Loucy (cell line): ENCODE measurements at regions not wholly inside any gene's neighbourhood (a gene's known extent, or its start where the extent isn't known, plus 50 kb on each side); places are given as distances from the start of the nearest gene placed in this dataset.
A peak's percentile ranks its signal among the peaks of the same experiment; 100 is the strongest.

Experiments used
- H2AFZ ChIP-seq: fragments of 200-600 bp; sonication (generic); 2 replicates; pipeline ENCODE4 v1.6.0; 2016; ENCODE audit warnings: antibody characterized with exemption, mild to moderate bottlenecking, low read length, moderate library complexity
- H3F3A ChIP-seq: fragments of 200-600 bp; 2 replicates; pipeline ENCODE4 v1.6.0; 2016; ENCODE audit warnings: antibody characterized with exemption, low read depth, mild to moderate bottlenecking
- H3K27me3 ChIP-seq: fragments of 200-600 bp; sonication (generic); 2 replicates; pipeline ENCODE4 v1.6.1; 2014; ENCODE audit warnings: low read length, mild to moderate bottlenecking; ENCODE audit not compliant: insufficient read depth, poor library complexity, severe bottlenecking
- H3K36me3 ChIP-seq: fragments of 200-600 bp; sonication (generic); 2 replicates; pipeline ENCODE4 v1.6.1; 2016; ENCODE audit warnings: low read length; ENCODE audit not compliant: insufficient read depth
- H3K4me1 ChIP-seq: fragments of 200-600 bp; sonication (generic); 2 replicates; pipeline ENCODE4 v1.5.1; 2014; ENCODE audit warnings: low read length, mild to moderate bottlenecking; ENCODE audit not compliant: insufficient read depth, poor library complexity, severe bottlenecking
- H3K4me2 ChIP-seq: fragments of 200-600 bp; sonication (generic); 2 replicates; pipeline ENCODE4 v1.6.0; 2014; ENCODE audit warnings: antibody characterized with exemption, low read length, low read depth, mild to moderate bottlenecking; ENCODE audit not compliant: poor library complexity, severe bottlenecking
- H3K4me3 ChIP-seq: fragments of 200-600 bp; sonication (generic); 2 replicates; pipeline ENCODE4 v1.5.1; 2014; ENCODE audit warnings: low read length, mild to moderate bottlenecking, mixed read lengths; ENCODE audit not compliant: poor library complexity, severe bottlenecking
- H3K79me2 ChIP-seq: fragments of 200-600 bp; sonication (generic); 2 replicates; pipeline ENCODE4 v1.6.1; 2014; ENCODE audit warnings: low read length; ENCODE audit not compliant: insufficient read depth
- H3K9ac ChIP-seq: fragments of 200-600 bp; sonication (generic); 2 replicates; pipeline ENCODE4 v1.6.0; 2014; ENCODE audit warnings: mild to moderate bottlenecking, low read depth, low read length, moderate library complexity; ENCODE audit not compliant: poor library complexity, severe bottlenecking
- H3K9me2 ChIP-seq: fragments of 200-600 bp; sonication (generic); replicated peaks from 2 replicates; pipeline ENCODE4 v1.6.1; 2016; ENCODE audit warnings: low read depth, low read length, mixed read lengths
- H3K9me3 ChIP-seq: fragments of 200-600 bp; sonication (generic); 2 replicates; pipeline ENCODE4 v1.6.1; 2014; ENCODE audit warnings: mild to moderate bottlenecking, antibody characterized with exemption, low read length, low read depth; ENCODE audit not compliant: insufficient read depth
- H4K20me1 ChIP-seq: fragments of 200-600 bp; sonication (generic); 2 replicates; pipeline ENCODE4 v1.6.0; 2014; ENCODE audit warnings: antibody characterized with exemption, low read length, mild to moderate bottlenecking; ENCODE audit not compliant: insufficient read depth, poor library complexity, severe bottlenecking
- CTCF ChIP-seq: fragments of 200-600 bp; sonication (generic); conservative IDR thresholded peaks from 2 replicates; pipeline ENCODE4 v1.5.1; 2014; ENCODE audit warnings: mild to moderate bottlenecking, antibody characterized with exemption, low read length
- EZH2phosphoT487 ChIP-seq: fragments of 200-600 bp; IDR thresholded peaks from 2 replicates; pipeline ENCODE4 v1.6.1; 2018; ENCODE audit warnings: antibody characterized with exemption, mild to moderate bottlenecking, moderate library complexity, borderline replicate concordance

DNA sequence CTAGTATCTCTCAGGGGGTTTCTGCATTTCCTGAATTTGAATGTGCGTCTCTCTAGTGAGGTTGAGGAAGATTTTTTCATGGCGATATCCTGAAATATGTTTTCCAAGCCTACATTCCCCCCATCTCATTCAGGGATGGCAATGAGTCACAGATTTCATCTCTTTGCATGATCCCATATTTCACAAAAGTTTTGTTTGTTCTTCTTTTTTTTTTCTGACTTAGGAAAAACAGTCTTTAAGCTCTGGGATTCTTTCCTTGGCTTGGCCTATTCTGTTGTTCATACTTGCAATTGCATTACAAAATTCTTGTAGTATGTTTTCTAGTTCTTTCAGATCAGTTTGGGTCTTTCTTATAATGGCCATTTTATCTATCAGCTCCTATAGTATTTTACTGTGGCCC, 136.5 kb downstream of the DSEL start:
- Histone ChIP-seq H2AFZ (peak overlapping the region; percentile 8; the same call in 1 of the 2 replicates), H3K4me3 (no peak overlapping the region), H3K9me3 (no peaks in the 10 kb centered on the region), H3K9me2 (no peaks in the 10 kb centered on the region), H3K79me2 (no peaks in the 10 kb centered on the region), H4K20me1 (no peaks in the 10 kb centered on the region), H3F3A (no peaks in the 10 kb centered on the region), H3K4me1 (peaks cover 2% of the 10 kb centered on the region), H3K36me3 (no peaks in the 10 kb centered on the region), H3K4me2 (no peak overlapping the region), H3K9ac (no peak overlapping the region), H3K27me3 (no peaks in the 10 kb centered on the region)
- no peak for TF ChIP-seq EZH2phosphoT487
- no peak for TF ChIP-seq CTCF

DNA sequence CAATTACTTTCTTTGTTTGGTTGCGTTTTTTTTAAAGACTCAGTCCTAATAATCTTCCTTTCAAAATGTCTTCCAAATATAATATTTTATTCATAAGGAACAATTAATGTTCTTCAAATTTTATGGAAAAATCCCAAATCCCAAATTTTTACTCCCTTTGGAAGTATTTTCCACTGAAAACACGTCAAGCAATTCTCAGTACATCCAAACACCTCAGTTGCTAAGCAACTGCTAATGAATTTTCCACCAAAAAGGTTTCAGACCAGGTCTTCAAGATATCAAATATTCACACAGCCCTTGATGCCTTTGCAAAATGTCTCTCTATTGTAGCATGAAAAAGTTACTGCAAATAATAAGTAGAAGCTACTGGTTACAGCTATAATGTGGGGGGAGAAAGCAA, 140.1 kb downstream of the DSEL start:
- H3K4me3 ChIP-seq: no peak overlapping the region
- H3F3A ChIP-seq: no peaks in the 10 kb centered on the region
- no peaks in the 10 kb centered on the region for H4K20me1 ChIP-seq
- H3K79me2 ChIP-seq: no peaks in the 10 kb centered on the region
- H3K9me2 ChIP-seq: no peaks in the 10 kb centered on the region
- no peak overlapping the region for H3K9ac ChIP-seq
- no peak overlapping the region for H3K4me2 ChIP-seq
- H3K27me3 ChIP-seq: no peaks in the 10 kb centered on the region
- H3K36me3 ChIP-seq: no peaks in the 10 kb centered on the region
- TF ChIP-seq EZH2phosphoT487: no peak
- TF ChIP-seq CTCF: no peak
- H2AFZ ChIP-seq: no peak overlapping the region
- H3K4me1 ChIP-seq: peaks cover 4% of the 10 kb centered on the region
- no peaks in the 10 kb centered on the region for H3K9me3 ChIP-seq

DNA sequence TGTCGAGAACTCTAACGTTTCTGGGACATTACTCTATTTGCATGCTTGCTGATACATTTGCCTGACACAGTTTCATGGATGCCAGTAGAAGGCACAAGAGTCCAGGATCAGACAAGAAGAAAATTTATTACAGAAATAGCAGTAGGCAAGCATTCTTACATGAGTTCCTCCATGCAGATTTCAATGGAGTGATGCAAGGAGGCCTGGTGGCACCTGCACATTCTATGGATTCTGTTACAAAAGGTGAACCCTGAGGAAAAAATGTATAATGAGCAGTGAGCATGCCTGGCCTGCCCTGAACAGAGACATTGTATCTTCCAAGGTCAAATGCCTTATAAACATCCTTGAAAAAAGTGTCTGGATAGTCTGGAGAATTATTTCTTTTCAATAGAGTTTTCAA, 142.9 kb downstream of the DSEL start:
- Histone ChIP-seq H4K20me1 (no peaks in the 10 kb centered on the region), H3K4me2 (no peak overlapping the region)

More for the DNA sequence above, 142.9 kb downstream of the DSEL start:
- Histone ChIP-seq H3K79me2 (no peaks in the 10 kb centered on the region), H3K36me3 (no peaks in the 10 kb centered on the region), H3K4me1 (peaks cover 6% of the 10 kb centered on the region), H3K4me3 (no peak overlapping the region), H3K9me2 (no peaks in the 10 kb centered on the region), H2AFZ (no peak overlapping the region), H3K9me3 (no peaks in the 10 kb centered on the region), H3K9ac (no peak overlapping the region), H3F3A (no peaks in the 10 kb centered on the region), H3K27me3 (no peaks in the 10 kb centered on the region)
- TF ChIP-seq EZH2phosphoT487 (no peak), CTCF (no peak)
